HG03103 (cell line): ENCODE measurements at regions not wholly inside any gene's neighbourhood (a gene's known extent, or its start where the extent isn't known, plus 50 kb on each side); places are given as distances from the start of the nearest gene placed in this dataset.
"Not testable (repeated sequence)": the region's sequence is repeated elsewhere in the genome, so short reads cannot be mapped to it uniquely, and the experiment has no call there.

Experiments
- ATAC-seq: cut with Tn5 transposase; IDR thresholded peaks from one replicate; pipeline ENCODE4 v1.9.1; 2021; ENCODE audit warnings: low read depth; ENCODE audit not compliant: unreplicated experiment

DNA sequence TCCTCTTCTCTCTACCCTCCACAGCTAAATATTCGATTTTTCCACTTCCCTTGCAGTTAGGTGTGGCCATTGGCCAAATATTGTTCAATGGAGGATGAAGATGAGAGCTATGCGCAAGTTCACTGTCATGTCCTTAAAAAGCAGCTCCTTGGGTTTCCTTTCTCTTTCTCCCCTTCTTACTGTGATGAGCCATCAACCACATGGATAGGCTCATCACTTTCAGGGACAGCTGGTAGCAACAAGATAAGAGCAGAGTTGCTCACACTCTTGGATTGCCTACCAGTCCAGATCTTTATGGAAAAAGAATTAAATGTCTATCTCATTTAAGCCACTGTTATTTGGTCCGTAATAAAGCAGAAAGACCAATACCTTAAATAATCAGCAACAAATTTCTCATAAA, 377.0 kb downstream of the DDX10 start:
- no peak for ATAC-seq

DNA sequence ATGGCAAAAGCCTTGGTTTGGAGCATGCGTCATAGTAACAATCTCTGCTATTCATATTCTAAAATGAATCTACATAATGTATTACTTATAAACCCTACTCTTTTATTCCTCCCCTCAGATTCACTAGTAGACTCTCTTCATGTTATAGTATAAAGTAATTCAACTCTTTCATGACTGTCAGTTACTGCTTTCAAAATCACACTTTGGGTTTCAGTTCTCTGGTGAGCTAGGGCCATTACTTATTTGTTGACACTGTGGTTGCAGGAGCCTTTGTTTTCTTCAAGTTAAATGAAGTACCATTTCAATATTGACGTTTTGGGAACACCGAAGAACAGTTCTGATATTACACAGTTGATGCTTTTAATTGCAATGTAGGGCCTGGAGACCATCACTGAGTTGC, 378.4 kb downstream of the DDX10 start:
- no peak for ATAC-seq

DNA sequence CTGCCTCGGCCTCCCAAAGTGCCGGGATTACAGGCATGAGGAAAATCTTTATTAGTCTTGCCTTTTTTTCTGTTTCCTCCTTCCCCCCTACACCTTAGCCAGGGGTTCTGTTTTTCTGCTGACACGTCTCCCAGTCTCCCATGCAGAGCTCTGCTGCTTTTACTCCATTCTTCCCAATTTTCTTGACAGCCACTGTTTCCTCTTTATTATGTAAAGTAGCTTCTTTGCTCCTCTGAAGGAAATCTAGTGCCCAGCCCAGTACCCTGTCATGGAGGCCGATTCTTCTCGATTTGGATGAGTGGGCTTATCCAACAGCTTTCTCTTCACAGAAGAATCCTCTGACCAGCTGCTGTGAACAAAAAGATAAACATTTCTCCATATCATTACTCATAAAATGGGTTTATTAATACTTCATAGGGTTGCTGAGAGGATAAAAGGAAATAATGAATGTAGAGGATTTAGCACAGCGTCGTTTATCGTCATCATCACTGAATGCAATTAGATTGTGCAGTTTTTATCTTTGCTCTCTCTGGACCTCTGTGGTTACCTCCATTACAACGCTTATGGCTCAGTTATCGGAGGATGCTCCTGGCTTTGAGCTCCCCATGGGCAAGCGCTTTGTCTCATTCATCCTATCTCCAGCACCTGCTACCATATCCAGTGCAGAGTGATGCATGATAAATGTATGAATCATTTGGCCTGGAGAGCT, 375.6 kb upstream of the C11orf87 start:
- ATAC-seq, result no peak

DNA sequence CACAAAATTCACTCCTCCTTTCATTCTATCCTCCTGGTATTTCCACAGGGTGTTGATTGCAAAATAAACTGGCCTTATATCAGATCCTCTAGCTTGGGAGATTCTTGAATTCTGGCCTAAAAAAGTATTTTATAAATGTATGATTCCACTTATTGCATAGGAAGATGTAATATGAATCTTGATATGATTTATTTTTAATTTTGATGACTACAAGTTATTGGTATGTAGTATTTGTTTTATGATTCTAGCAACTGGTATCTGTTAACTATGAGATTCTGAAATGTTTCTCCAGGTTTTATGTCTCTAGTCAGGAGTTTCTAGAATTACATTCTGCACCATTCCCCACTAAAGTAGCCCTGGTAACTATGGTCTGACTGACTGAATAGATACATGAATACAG, 373.9 kb upstream of the C11orf87 start:
- no peak for ATAC-seq

DNA sequence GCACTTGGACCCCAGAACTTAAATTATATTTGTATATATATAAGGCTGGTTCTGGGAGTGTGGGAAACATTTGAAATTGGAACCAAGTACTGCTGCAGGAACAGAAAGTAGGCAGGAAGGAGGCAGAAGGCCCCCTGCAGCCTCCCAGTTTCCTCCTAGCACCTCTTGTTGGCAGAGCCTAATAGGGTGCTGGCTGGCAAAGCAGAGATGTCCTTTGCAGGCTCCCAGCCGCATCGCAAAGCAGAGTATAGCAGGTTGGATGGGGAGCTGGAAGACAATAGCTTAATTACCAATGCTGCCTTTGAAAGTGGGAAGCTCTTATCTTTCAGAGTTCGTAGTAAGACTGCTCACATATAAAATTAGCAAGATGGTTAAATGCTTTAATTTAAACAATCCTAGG, 370.8 kb upstream of the C11orf87 start:
- no peak for ATAC-seq

DNA sequence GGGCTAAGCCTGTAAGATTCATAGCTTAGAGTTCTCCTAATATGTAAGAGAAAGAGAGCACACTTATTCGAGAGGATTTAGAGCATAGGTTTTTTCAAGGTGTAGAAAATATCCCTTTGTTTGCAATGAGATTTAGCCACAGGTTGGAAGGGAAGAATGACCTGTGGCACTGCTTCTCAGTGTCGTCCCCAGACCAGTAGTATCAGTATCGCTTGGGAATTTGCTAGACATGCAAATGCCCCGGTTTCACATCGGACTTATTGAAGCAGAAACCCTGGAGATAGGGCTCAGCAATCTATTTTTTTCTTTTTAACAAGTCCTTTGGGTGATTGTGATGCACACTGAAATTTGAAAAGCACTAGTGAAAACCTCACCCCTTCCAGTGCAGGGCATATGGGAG, 362.6 kb upstream of the C11orf87 start:
- ATAC-seq, result no peak

DNA sequence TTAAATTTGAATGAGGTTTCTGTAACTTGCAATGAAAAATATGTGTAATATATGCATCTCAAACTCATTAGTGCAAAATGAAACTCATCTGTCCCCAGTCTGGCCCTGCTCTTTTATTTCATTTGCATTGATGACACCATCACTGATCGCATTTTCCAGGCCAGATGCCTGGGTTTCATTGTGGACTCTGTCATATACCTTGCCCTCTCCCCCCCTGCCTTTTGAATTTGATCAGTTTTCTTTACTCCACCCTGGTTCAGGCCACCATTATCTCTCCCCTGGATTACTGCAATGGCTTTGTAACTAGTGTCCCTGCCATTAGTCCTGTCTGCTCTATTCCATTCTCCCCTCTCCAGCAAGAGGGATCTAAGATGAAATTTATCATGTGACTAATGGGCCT, 360.6 kb upstream of the C11orf87 start:
- ATAC-seq, result no peak

DNA sequence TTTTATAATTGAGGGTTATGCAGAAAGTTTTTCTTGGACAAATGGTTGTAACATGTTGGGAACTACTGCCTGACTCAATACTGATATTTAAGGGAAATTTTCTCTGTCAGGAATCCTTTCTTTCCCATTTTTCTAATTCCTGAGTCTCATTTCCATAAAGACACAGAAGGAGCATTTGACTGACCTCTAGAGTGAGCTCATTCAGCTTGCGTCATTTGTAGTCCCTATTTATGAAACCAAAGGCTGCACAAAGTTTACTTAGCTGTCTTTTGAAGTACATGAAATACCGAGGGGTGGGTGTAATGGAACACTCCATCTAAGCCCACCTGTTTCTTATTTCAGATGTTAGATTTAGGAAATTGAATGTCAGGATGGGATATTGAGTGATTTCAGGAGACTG, 359.5 kb upstream of the C11orf87 start:
- no peak for ATAC-seq

DNA sequence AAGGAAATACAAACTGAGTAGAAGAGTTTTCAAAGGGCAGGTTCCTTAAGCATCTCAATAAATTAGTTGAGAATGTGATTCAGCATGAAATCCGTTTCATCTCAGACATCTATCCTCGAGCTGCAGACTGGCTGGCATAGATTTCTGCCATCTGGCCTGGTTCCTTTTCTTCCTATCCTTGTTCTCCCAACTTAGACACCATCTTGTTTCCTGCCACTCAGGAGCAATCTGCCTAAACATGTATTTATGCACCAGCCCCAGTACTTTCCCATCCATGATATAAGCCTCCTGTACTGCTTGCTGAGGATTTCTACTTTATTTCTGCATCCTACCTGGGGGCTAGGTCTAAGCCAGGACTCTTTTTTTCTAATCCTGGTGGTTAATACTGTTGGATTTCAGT, 359.1 kb upstream of the C11orf87 start:
- no peak for ATAC-seq

DNA sequence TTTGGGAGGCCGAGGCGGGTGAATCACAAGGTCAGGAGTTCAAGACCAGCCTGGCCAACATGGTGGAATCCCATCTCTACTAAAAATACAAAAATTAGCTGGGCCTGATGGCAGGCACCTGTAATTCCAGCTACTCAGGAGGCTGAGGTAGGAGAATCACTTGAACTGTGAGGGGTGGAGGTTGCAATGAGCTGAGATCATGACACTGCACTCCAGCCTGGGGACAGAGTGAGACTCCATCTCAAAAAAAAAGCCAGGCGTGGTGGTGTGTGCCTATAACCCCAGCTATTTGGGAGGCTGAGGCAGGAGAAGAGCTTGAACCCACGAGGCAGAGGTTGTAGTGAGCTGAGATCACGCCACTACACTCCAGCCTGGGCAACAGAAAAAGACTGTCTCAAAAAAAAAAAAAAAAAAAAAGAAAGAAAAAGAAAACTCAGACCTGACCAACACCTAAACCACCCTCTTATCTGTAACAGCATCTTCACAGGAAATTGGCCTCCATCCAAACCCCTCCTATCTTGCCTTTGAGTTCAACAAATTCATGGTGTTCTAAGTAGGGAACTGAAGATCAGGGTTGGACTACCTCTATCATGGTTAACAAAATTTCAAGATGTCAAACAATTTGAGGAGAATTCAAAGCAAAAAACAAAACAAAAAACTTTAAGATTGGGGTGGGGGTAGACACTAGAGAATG, 357.2 kb upstream of the C11orf87 start:
- not testable (repeated sequence) for ATAC-seq

DNA sequence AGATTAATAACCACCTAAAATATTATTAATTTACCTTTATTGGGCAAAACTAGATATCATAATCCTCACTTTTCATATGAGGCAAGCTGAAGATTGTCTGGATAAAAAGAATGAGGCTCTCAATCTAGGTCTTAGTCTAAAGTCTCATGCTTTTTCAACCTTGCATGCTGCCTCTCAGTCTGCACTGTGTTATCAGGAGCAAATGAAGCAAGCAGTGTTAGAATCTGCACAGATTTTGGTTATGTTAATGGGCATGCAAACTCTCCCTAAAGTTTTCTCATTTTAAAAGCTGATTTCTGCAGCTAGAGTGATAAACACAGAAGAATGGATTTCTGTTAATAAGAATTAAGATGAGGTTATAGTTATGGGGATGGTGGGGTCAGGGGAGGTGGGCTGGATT, 350.7 kb upstream of the C11orf87 start:
- ATAC-seq, result no peak

DNA sequence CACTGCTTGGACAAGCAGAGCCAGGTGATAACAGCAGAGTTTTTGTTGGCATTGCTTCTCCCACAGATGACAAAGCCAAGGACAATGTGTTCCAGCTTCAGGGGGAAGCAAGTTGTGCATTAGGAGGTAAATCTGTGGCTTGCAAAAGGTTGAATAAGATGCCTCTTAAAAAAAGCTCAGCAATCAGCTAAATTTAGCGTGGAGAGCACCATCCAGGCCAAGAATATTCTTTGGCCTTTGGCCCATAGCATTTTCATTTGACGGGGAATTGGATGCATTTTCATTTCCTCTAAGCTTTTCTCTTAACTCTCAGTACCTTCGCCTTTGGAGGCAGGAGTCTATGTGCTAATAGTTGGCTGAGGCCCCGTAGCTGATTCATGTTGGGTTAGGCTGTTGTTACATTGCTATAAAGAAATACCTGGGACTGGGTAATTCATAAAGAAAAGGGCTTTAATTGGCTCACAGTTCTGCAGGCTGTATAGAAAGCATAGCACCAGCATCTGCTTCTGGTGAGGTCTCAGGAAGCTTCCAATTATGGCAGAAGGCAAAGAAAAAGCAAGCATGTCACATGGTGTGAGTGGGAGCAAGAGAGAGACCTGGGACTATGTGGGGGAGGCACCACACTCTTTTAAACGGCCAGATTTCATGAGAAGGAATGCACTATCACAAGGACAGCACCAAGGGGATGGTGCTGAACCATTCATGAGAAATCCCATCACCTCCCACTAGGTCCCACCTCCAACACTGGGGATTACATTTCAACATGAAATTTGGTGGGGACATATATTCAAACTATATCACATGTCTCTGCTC, 350.1 kb upstream of the C11orf87 start:
- ATAC-seq, result no peak

DNA sequence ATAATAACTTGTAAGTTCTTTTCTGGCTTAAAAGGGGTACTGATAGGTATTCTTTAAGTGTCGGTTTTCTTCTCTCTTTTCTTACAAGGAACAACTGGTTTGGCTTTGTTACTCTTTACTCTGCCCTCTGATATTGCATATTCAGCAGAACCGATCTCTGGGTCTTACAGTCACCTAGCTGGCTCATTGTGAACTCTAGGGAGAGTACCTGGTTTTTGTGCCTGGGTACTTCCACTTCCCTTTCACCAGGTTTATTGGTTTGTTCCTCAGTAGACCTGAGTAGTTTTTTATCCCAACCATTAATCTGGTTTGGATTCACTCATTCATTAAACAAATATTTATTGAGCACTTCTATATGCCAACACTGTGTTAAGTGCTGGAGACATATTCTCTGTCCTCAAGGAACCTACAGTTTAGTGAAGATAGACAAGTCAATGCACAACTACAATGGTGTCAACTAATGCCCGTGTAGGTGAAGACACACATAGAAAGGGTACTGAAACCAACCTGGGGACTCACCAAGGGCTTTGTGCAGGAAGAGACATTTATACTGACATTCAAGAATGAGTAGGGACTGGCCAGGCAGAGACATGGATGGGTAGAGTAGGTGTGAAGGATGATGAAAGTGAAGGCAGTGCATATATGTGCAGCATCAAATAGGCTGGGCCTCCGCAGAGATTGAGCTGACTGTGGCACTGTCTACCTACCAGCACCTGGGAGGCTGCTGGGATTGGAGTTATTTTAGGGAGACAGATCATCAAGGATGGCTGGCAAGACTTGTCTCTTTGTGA, 348.8 kb upstream of the C11orf87 start:
- ATAC-seq, result no peak

DNA sequence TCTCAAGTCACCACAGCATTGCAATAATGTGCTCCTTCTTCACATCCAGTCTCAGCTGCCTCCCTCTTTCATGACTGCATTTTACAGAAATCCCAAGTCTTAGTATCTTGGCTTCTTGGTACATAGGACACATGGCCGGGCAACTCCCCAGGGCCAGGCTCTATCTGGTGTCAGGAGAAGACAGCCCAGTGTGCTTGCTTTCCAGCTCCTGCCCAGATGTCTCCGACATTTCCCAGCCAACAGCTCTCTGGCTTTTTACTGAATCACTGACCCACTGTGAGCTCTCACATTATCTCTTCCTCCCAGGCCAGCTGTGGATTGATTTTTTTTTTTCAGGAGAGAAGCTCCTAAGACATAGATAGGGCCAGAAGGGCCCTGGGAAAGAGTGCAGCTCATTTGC, 346.0 kb upstream of the C11orf87 start:
- no peak for ATAC-seq

DNA sequence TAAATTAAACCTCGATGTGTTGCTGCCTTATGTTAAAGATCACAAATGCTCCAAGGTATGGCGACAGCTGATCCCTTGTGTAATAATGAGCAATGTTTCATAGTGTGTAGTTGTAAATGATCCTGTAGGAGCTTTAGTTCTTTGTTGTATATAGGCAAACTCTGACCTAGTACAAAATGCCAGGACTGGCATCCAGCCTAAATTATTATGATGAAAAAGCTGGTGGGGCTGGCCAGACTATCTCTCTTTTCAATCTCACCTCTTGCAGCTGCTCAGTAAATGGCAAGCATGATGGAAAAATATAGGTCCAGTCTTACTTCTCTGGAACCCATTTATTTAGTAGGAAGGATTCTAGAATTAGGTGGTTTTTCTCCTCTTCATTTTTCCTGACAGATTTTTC, 345.1 kb upstream of the C11orf87 start:
- ATAC-seq, result no peak

DNA sequence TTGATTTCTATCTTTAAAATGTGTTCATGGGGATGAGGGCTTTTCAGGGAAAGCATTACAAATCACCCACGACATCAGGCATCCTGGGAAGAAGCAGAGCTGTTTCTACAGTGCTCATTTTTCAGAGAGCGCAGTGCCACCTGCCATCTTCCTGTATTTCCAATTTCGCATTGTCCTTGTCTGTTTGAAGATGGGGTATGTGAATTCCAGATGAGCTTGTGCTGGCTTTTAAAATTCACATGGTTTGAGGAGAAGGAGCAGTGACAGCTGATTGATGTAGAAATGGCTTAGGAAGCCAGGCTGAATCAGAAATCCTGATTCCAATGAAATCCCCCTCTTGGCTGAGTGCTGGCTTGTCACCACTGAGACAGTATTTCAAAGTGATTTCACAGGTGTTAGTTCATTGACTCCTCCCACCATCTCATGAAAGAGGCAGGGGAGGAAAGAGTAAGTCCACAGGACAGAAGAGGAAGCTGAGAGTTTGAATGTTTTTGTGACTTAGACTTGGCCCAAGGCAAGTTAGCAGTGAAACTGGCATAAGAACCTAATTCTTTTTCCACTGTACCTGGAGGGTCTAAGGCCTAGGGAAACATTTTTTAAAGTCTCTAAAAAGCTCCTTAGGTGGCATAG, 344.6 kb upstream of the C11orf87 start:
- ATAC-seq, result no peak

DNA sequence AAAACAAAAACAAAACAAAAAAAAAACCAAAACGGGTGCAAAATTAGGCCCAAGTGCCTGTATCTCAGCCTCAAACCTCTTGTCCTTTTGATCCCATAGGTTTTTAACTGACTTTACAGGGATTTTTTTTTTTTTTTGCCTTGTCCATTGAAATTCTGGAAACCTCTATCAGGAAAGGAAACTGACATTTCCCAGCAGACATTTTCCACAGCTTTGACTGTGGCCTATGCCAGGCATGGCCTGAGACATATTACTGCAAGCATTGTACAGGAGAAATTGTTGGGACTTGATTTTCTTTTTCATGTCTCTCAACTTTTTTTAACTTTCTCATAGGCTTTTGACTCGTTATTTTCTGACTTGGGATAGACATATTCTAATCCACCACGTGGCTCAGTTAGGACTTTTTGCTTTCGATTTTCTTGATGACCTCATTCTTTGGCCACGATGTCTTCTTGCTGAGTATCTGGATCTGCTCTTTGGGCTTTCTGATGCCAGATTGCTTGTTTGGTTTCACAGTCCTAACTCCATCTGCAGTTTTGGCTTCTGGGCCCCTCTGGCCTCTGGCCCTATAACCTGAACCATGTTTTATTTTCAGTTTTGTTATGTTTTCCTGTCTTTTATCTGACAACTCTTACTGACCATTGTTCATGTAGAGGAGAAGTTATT, 336.1 kb upstream of the C11orf87 start:
- no peak for ATAC-seq

DNA sequence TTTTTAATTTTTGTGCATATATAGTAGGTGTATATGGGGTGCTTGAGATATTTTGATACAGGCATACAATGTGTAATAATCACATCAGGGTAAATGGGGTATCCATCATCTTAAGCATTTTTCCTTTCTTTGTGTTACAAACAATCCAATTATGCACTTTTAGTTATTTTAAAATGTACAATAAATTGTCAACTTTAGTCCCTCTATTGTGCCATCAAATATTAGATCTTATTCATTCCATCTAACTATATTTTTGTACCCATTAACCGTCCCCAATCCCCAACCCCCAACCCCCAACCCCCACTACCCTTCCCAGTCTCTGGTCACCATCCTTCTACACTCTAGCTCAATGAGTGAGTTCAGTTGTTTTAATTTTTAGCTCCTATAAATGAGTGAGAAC, 335.1 kb upstream of the C11orf87 start:
- no peak for ATAC-seq

DNA sequence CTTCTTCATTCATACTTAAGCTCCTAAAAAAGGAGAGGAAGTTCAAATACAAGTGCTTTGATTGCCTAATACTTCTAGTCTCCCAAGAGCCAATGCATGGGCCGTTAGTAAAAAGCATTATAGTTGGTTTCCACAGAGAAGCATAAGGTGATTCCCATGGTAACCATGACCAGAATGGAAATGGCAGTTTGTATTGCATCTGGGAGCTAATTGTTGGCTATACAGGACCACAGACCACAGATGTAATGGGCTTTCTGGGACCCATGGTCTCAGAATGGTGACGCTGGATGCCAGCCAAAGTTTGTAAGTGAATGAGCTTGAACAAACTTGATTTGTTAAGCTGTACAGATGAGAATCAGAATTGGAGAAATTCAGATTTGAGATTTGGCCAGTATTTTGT, 333.9 kb upstream of the C11orf87 start:
- no peak for ATAC-seq

DNA sequence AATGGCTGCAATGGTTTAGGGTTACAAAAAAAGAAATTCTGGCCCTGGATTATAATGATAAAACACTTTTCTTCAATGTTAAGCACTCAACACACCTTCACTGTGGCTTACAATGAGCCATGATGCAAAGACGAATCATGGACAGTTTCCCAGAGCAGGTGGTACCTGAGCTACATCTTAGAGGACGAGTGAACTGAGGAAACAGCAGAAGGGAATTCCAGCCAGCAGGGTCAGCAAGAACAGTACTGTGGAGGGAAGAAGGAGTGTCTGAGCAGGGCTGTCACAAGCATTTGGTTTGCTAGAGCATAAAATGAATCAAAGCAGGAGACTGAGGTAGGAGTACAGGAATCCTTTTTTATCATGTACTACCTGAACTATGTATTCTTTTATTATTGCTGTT, 332.8 kb upstream of the C11orf87 start:
- ATAC-seq, result no peak
